H1 (cell line): ENCODE measurements at regions not wholly inside any gene's neighbourhood (a gene's known extent, or its start where the extent isn't known, plus 50 kb on each side); places are given as distances from the start of the nearest gene placed in this dataset.

Experiments used
- KDM4A ChIP-seq: IDR thresholded peaks from one replicate; pipeline ENCODE4 v1.7.1; 2012; ENCODE audit warnings: low read depth, mild to moderate bottlenecking, moderate library complexity, low read length, inconsistent platforms; ENCODE audit not compliant: severe bottlenecking
- POLR2AphosphoS5 ChIP-seq: IDR thresholded peaks from 2 replicates; pipeline ENCODE4 v1.6.1; 2011; ENCODE audit warnings: low read depth, low read length
- RXRA ChIP-seq: IDR thresholded peaks from 2 replicates; pipeline ENCODE4 v1.6.1; 2011; ENCODE audit warnings: low read depth, mild to moderate bottlenecking, low read length, moderate library complexity; ENCODE audit not compliant: insufficient read depth
- SAP30 ChIP-seq: fragments of 300-600 bp; sonication (generic); IDR thresholded peaks from 2 replicates; pipeline ENCODE4 v1.7.1; 2012; ENCODE audit warnings: low read length, moderate library complexity, mild to moderate bottlenecking, inconsistent platforms; ENCODE audit not compliant: insufficient read depth, insufficient replicate concordance

- TF ChIP-seq RXRA (no peak), KDM4A (no peak), POLR2AphosphoS5 (no peak), SAP30 (no peak)
These were observed 477.8 kb downstream of the BRD1 start (continued) for GRCh38 chr22:49349841-49350381.
